GM12878 (cell line): ENCODE measurements at regions not wholly inside any gene's neighbourhood (a gene's known extent, or its start where the extent isn't known, plus 50 kb on each side); places are given as distances from the start of the nearest gene placed in this dataset.

Source experiments
- ATAC-seq: fragments of 200-7000 bp; cut with Tn5 transposase; 3 replicates; pipeline ENCODE4 v1.9.1; 2020; ENCODE audit warnings: mild to moderate bottlenecking, moderate library complexity
- BruUV-seq: library from RNA; stranded (reverse); fragments of 400-500 nt; replicated peaks from 2 replicates; lab custom pipeline; 2021; lab: Mats Ljungman, UMichigan
- CTCF ChIA-PET: fragments of 300-600 bp; sonication (Branson Sonifier 250); formaldehyde crosslinking; extraction: SDS; loops from one replicate; lab custom pipeline; 2021; ENCODE audit warnings: inconsistent platforms; lab: Yijun Ruan, JAX
- POLR2A ChIA-PET: fragments of 350-600 bp; formaldehyde crosslinking; extraction: SDS; loops from one replicate; lab custom pipeline; 2021; ENCODE audit warnings: inconsistent platforms; lab: Charles Lee
- RAD21 ChIA-PET: fragments of 300-600 bp; sonication (Branson Sonifier 250); formaldehyde crosslinking; loops from one replicate; lab custom pipeline; 2023; ENCODE audit warnings: antibody characterized with exemption; ENCODE audit not compliant: unreplicated experiment; lab: Charles Lee
- SMC1A ChIA-PET: fragments of 300-600 bp; sonication (Branson Sonifier 250); formaldehyde crosslinking; loops from one replicate; lab custom pipeline; 2023; ENCODE audit not compliant: unreplicated experiment, uncharacterized antibody; lab: Charles Lee
- DNase-seq: peaks from one replicate; pipeline ENCODE4 v3.0.0-alpha.2; 2011; ENCODE audit warnings: low read depth, low spot score
- FAIRE-seq: peaks from 3 replicates; lab custom pipeline; 2011; peaks lifted over from hg19 to GRCh38; lab: Jason Lieb, UNC
- H2AFZ ChIP-seq: 2 replicates; pipeline ENCODE4 v1.6.0; 2011; ENCODE audit warnings: low read depth, low read length, control low read depth; ENCODE audit not compliant: control insufficient read depth
- H3K27ac ChIP-seq: 2 replicates; pipeline ENCODE4 v1.5.1; 2011; ENCODE audit warnings: control low read depth; ENCODE audit not compliant: control insufficient read depth, insufficient read depth
- H3K27me3 ChIP-seq, 2 experiments: replicated peaks in 1 of 2; 2 replicates each; pipeline versions ENCODE4 v1.6.0 to v1.6.1; 2011; ENCODE audit warnings: low read length in 1 of 2; ENCODE audit not compliant: control insufficient read depth in 2 of 2, insufficient read depth in 2 of 2
- H3K36me3 ChIP-seq, 2 experiments: 2 replicates each; pipeline ENCODE4 v1.5.1; 2011; ENCODE audit warnings: low read length in 1 of 2; ENCODE audit not compliant: control insufficient read depth in 2 of 2, insufficient read depth in 2 of 2
- H3K4me1 ChIP-seq: 2 replicates; pipeline ENCODE4 v1.6.1; 2011; ENCODE audit warnings: mild to moderate bottlenecking, low read length, moderate library complexity, mixed read lengths; ENCODE audit not compliant: control insufficient read depth, insufficient read depth
- H3K4me2 ChIP-seq: 2 replicates; pipeline ENCODE4 v1.6.0; 2011; ENCODE audit warnings: control low read depth; ENCODE audit not compliant: control insufficient read depth, insufficient read depth
- H3K4me3 ChIP-seq: fragments of 200-600 bp; sonication (generic); 2 replicates; pipeline ENCODE4 v1.5.1; 2016
- H3K79me2 ChIP-seq: 2 replicates; pipeline ENCODE4 v1.6.0; 2011; ENCODE audit warnings: low read length; ENCODE audit not compliant: control insufficient read depth, insufficient read depth
- H3K9ac ChIP-seq: 2 replicates; pipeline ENCODE4 v1.8.0; 2011; ENCODE audit warnings: low read length, control low read depth, mixed read lengths; ENCODE audit not compliant: control insufficient read depth, insufficient read depth
- H3K9me3 ChIP-seq: replicated peaks from 3 replicates; pipeline ENCODE4 v1.5.1; 2011; ENCODE audit warnings: mild to moderate bottlenecking, low read length; ENCODE audit not compliant: control insufficient read depth, insufficient read depth
- H4K20me1 ChIP-seq: 2 replicates; pipeline ENCODE4 v1.6.0; 2011; ENCODE audit not compliant: control insufficient read depth, insufficient read depth
- CHD4 ChIP-seq: fragments of 200-600 bp; sonication (generic); IDR thresholded peaks from 2 replicates; pipeline ENCODE4 v1.6.1; 2016; ENCODE audit warnings: mild to moderate bottlenecking
- EGR1 ChIP-seq, 2 experiments: IDR thresholded peaks; 1 replicate in 1 of 2; 2 replicates in 1 of 2; pipeline ENCODE4 v1.6.1; 2011 to 2012; ENCODE audit warnings: low read depth in 2 of 2, low read length in 2 of 2, borderline replicate concordance in 1 of 2, mild to moderate bottlenecking in 1 of 2, moderate library complexity in 1 of 2
- IKZF1 ChIP-seq: fragments of 450-650 bp; conservative IDR thresholded peaks from 2 replicates; pipeline ENCODE4 v1.6.1; 2017; ENCODE audit warnings: antibody characterized with exemption, mild to moderate bottlenecking
- NBN ChIP-seq: fragments of 450-650 bp; IDR thresholded peaks from 2 replicates; pipeline ENCODE4 v1.6.1; 2016
- NR2C1 ChIP-seq: fragments of 450-650 bp; IDR thresholded peaks from 2 replicates; pipeline ENCODE4 v1.6.1; 2017; ENCODE audit warnings: antibody characterized with exemption, mild to moderate bottlenecking, moderate library complexity
- PAX5 ChIP-seq: IDR thresholded peaks from 2 replicates; pipeline ENCODE4 v1.6.1; 2011; ENCODE audit warnings: low read depth, low read length, borderline replicate concordance
- SPI1 ChIP-seq: IDR thresholded peaks from 2 replicates; pipeline ENCODE4 v1.6.1; 2011; ENCODE audit warnings: low read depth, mild to moderate bottlenecking, low read length, moderate library complexity, borderline replicate concordance; ENCODE audit not compliant: insufficient read depth
- YBX1 ChIP-seq: fragments of 450-650 bp; IDR thresholded peaks from 2 replicates; pipeline ENCODE4 v1.6.1; 2016; ENCODE audit warnings: antibody characterized with exemption
- WGBS: methylation state at CpG from one replicate; pipeline ENCODE4 v1.1.6; 2016; ENCODE audit warnings: low lambda C conversion rate; ENCODE audit not compliant: insufficient replicate concordance, insufficient coverage; ENCODE audit errors: missing lambda C conversion rate; 5-methylcytosine and 5-hydroxymethylcytosine counted together
- in situ Hi-C: fragments of 300-500 bp; cut with MboI; formaldehyde crosslinking; loops from 9 replicates; pipeline ENCODE4 v1.14.3; 2018; ENCODE audit warnings: mixed read lengths
- intact Hi-C: fragments of 100-400 bp; cut with micrococcal nuclease; formaldehyde crosslinking; loops from one replicate; pipeline ENCODE4 v1.14.2; 2022; ENCODE audit not compliant: unreplicated experiment

- TF ChIP-seq CHD4 (no peak), NR2C1 (no peak)
Observed at GRCh38 chr13:95455782-95456181, 96.7 kb upstream of the CLDN10 start (continued).

DNA sequence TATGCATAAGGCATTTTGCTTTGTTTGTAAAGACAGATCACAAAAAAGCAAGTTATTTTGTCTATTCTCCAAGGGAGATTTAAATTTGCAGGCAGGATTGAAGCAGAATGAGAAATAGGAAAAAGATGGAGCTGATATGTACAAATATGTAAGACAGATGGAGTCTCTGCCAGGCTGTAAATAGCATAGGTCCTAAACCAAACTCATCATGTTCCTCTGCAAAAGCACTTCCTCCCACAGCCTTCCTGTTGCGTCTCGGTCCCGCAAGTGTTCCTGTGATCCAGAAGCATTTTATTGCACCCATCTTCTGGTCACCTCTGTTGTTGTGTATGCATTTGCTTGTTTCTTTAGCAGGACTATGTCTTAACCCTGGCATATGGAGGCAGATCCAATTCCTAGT, 95.7 kb upstream of the CLDN10 start:
- peak overlapping the region; percentile 56 for H2AFZ ChIP-seq
- no peaks in the 10 kb centered on the region for H4K20me1 ChIP-seq
- ATAC-seq (peak; percentile 19), DNase-seq (no peak), FAIRE-seq (no peak)
- H3K4me1 ChIP-seq = peaks cover 20% of the 10 kb centered on the region
- no peaks in the 10 kb centered on the region for H3K27me3 ChIP-seq
- intact Hi-C loops (no loop called here), in situ Hi-C loops (no loop called here)
- no peaks in the 10 kb centered on the region for H3K36me3 ChIP-seq
- H3K79me2 ChIP-seq = no peaks in the 10 kb centered on the region
- WGBS = 2% methylated on average over 3 of the region's 3 CpGs
- BruUV-seq = no TSS peak
- peak overlapping the region; percentile 88 for H3K4me2 ChIP-seq
- H3K4me3 ChIP-seq = peak overlapping the region; percentile 47
- SMC1A ChIA-PET = interaction anchor here (0.6 to 1.2 kb wide), 2 partner anchors 23 to 240 kb away, joined by 3 read pairs; no protein-coding TSS in a partner anchor
- H3K27ac ChIP-seq = peak overlapping the region; percentile 54
- no peak for TF ChIP-seq YBX1
- TF ChIP-seq IKZF1 = no peak
- TF ChIP-seq NR2C1 = no peak
- TF ChIP-seq NBN = no peak
- no peak for TF ChIP-seq EGR1 (IDR thresholded peaks at IDR 0.05; ENCODE audit: borderline replicate concordance in 1 of 2, low read depth in 2 of 2, low read length in 2 of 2)
- peak; percentile 43; the same call in 1 of the 2 replicates for TF ChIP-seq SPI1
- no peak for TF ChIP-seq PAX5
- no peak overlapping the region for H3K9ac ChIP-seq
- CTCF ChIA-PET = no interaction called here
- POLR2A ChIA-PET = interaction anchor here (0.6 kb wide), 1 partner anchor 71 kb away, joined by 7 read pairs; no protein-coding TSS in a partner anchor
- H3K9me3 ChIP-seq = peaks cover 11% of the 10 kb centered on the region; the same call in 2 of the 3 replicates
- RAD21 ChIA-PET = interaction anchor here (0.9 to 1.5 kb wide), 2 partner anchors 52 to 268 kb away, joined by 3 to 4 read pairs; no protein-coding TSS in a partner anchor
